BJ (cell line): ENCODE measurements at regions not wholly inside any gene's neighbourhood (a gene's known extent, or its start where the extent isn't known, plus 50 kb on each side); places are given as distances from the start of the nearest gene placed in this dataset.

Experiments used
- CTCF ChIA-PET: fragments of 350-600 bp; formaldehyde crosslinking; extraction: SDS; loops from one replicate; lab custom pipeline; 2021; ENCODE audit warnings: antibody characterized with exemption, inconsistent platforms; lab: Yijun Ruan, JAX
- POLR2A ChIA-PET: fragments of 300-600 bp; sonication (Branson Sonifier 250); formaldehyde crosslinking; extraction: SDS; loops from one replicate; lab custom pipeline; 2021; ENCODE audit warnings: antibody characterized with exemption; lab: Charles Lee
- DNase-seq: peaks from one replicate; pipeline ENCODE4 v3.0.0-alpha.2; 2011; ENCODE audit warnings: low read depth
- H3K27me3 ChIP-seq: 2 replicates; pipeline ENCODE4 v1.6.0; 2011; ENCODE audit warnings: low read length; ENCODE audit not compliant: control insufficient read depth, insufficient read depth
- H3K36me3 ChIP-seq: 2 replicates; pipeline ENCODE4 v1.5.1; 2011; ENCODE audit warnings: low read length; ENCODE audit not compliant: control insufficient read depth, insufficient read depth
- H3K4me3 ChIP-seq: 2 replicates; pipeline ENCODE4 v1.5.1; 2011; ENCODE audit warnings: low read depth, mild to moderate bottlenecking, control low read depth, low read length
- CTCF ChIP-seq: IDR thresholded peaks from 2 replicates; pipeline ENCODE4 v1.5.1; 2011; ENCODE audit warnings: low read depth, mild to moderate bottlenecking, control low read depth, inconsistent platforms, low read length, moderate library complexity; ENCODE audit not compliant: insufficient read depth

GRCh38 chr12:115478505-115478904 lies 794.5 kb upstream of the TBX3 start:
- Histone ChIP-seq H3K36me3 (no peaks in the 10 kb centered on the region), H3K27me3 (no peaks in the 10 kb centered on the region), H3K4me3 (no peak overlapping the region)
- TF ChIP-seq CTCF, result no peak
- CTCF ChIA-PET, result no interaction called here
- DNase-seq, result no peak
- POLR2A ChIA-PET, result no interaction called here

- TF ChIP-seq CTCF, result no peak
- Histone ChIP-seq H3K36me3 (no peaks in the 10 kb centered on the region), H3K27me3 (no peaks in the 10 kb centered on the region), H3K4me3 (no peak overlapping the region)
- ChIA-PET POLR2A (no interaction called here), CTCF (interaction anchor here (0.6 kb wide), 1 partner anchor 11 kb away, joined by 3 read pairs; no protein-coding TSS in a partner anchor)
- DNase-seq, result no peak
These were observed 790.8 kb upstream of the TBX3 start for GRCh38 chr12:115474539-115475353.

GRCh38 chr12:115473257-115473956 lies 789.4 kb upstream of the TBX3 start:
- CTCF ChIA-PET, result no interaction called here
- TF ChIP-seq CTCF, result no peak
- Histone ChIP-seq H3K36me3 (no peaks in the 10 kb centered on the region), H3K4me3 (no peak overlapping the region), H3K27me3 (no peaks in the 10 kb centered on the region)
- POLR2A ChIA-PET, result no interaction called here
- DNase-seq, result no peak

- ChIA-PET CTCF (no interaction called here), POLR2A (no interaction called here)
- no peak for TF ChIP-seq CTCF
- no peak for DNase-seq
- Histone ChIP-seq H3K27me3 (no peaks in the 10 kb centered on the region), H3K4me3 (no peak overlapping the region), H3K36me3 (no peaks in the 10 kb centered on the region)
These were observed 788.9 kb upstream of the TBX3 start for GRCh38 chr12:115472852-115473251.

- TF ChIP-seq CTCF, result no peak
- no peak for DNase-seq
- Histone ChIP-seq H3K4me3 (no peak overlapping the region), H3K27me3 (no peaks in the 10 kb centered on the region), H3K36me3 (no peaks in the 10 kb centered on the region)
- ChIA-PET CTCF (no interaction called here), POLR2A (no interaction called here)
These were observed 787.0 kb upstream of the TBX3 start for GRCh38 chr12:115470977-115471376.
